Cardiac fibroblast (primary cell): ENCODE measurements at regions not wholly inside any gene's neighbourhood (a gene's known extent, or its start where the extent isn't known, plus 50 kb on each side); places are given as distances from the start of the nearest gene placed in this dataset.
"Not testable (repeated sequence)": the region's sequence is repeated elsewhere in the genome, so short reads cannot be mapped to it uniquely, and the experiment has no call there.

Source experiments
- DNase-seq, 2 donors: peaks; one replicate each; pipeline versions ENCODE4 v3.0.0 to v3.0.0-alpha.2; 2010; ENCODE audit warnings: low read depth in 2 of 2
- H3K4me3 ChIP-seq, 2 donors: replicated peaks in 1 of 2; 1 replicate in 1 of 2; 2 replicates in 1 of 2; pipeline ENCODE4 v1.5.1; 2011; ENCODE audit warnings: low read depth in 2 of 2, low read length in 2 of 2, mild to moderate bottlenecking in 2 of 2, moderate library complexity in 1 of 2
- TF ChIP-seq, protein P1 (sequence below): IDR thresholded peaks from one replicate; pipeline ENCODE4 v1.5.1; 2011; ENCODE audit warnings: low read depth, mild to moderate bottlenecking, low read length, inconsistent platforms

DNA sequence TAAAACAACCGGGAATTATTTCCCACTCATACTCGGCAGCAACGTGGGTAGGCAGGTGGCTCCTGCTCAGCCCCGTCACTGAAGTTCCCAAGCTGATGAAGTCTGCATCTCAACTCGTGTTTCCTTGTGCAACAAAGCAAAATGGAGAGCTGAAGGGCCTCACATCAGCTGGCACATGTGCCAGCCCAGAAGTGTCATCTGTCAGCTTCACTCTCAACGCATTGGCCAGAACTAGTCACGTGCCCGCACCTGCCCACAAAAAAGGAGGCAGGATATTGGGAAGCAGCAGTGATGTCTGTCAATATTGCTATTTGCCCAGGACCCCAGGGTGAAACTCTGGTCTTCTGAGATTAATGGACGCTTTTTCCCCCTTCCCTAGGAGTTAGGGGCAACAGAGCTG, 344.0 kb downstream of the BCL11B start:
- TF ChIP-seq, protein P1, sequence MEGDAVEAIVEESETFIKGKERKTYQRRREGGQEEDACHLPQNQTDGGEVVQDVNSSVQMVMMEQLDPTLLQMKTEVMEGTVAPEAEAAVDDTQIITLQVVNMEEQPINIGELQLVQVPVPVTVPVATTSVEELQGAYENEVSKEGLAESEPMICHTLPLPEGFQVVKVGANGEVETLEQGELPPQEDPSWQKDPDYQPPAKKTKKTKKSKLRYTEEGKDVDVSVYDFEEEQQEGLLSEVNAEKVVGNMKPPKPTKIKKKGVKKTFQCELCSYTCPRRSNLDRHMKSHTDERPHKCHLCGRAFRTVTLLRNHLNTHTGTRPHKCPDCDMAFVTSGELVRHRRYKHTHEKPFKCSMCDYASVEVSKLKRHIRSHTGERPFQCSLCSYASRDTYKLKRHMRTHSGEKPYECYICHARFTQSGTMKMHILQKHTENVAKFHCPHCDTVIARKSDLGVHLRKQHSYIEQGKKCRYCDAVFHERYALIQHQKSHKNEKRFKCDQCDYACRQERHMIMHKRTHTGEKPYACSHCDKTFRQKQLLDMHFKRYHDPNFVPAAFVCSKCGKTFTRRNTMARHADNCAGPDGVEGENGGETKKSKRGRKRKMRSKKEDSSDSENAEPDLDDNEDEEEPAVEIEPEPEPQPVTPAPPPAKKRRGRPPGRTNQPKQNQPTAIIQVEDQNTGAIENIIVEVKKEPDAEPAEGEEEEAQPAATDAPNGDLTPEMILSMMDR = no peak

DNA sequence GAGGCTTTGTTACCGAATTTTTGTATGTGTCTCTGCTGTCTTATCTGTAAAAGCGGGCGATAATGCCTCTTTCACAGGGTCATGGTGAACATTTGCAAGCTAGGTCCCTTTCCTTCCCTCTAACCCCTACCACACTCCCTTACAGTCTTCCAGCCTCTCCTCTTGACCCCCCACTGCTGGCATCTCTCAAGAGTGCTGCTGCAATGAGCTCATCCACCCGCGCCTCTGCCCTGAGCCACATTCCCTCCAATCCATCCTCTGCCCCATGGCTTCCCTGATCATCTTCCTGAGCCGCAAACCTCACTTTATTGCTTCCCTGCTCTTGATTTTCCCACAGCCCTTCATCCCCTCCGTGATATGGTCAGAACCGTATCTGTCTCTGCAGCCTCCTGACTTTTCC, 343.6 kb downstream of the BCL11B start:
- TF ChIP-seq, protein P1 = no peak
- H3K4me3 ChIP-seq = no peak overlapping the region
- DNase-seq = no peak

More for the DNA sequence above, 344.0 kb downstream of the BCL11B start:
- no peak for DNase-seq
- H3K4me3 ChIP-seq = no peak overlapping the region

DNA sequence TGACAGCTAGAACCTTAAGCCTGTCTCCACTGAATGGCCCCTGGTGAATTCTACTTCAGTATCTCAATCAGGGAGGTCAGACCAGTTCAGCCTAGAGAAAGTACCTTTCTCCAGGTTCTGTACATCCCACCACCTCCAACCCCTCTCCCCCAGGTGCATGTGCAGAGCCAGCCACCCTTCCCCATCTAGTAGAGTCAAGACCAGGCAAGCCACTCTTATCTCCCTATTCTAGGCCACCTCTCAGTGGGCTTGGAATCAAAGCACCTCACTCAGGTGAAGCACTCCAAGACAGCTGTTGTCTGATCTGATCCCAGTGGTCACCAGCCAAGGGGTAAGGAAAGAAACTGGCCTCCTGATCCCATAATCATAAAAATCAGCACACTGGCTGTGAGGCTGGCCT, 340.9 kb downstream of the BCL11B start:
- H3K4me3 ChIP-seq = no peak overlapping the region
- TF ChIP-seq, protein P1 = no peak
- DNase-seq = no peak

DNA sequence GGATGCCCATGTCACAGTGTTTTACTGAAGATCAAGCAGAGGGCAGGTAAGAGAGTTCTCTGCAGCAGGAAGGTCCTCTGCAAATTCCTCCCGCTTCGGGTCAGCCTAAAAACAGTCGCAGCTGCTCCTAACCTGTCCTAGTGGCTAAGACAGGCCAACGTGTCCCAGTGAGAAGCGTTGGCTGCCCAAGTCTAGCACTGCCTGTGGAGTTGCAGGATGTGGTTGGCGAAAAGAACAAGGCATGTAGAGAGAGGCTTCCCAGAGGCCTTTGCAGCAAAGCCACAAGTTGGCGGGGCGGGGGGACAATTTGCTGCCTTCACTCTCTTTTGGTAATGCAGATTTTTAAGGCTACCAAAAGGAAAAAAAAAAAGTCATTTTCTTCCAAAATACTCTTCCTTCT, 340.1 kb downstream of the BCL11B start:
- H3K4me3 ChIP-seq = no peak overlapping the region
- TF ChIP-seq, protein P1 = no peak
- DNase-seq = no peak

DNA sequence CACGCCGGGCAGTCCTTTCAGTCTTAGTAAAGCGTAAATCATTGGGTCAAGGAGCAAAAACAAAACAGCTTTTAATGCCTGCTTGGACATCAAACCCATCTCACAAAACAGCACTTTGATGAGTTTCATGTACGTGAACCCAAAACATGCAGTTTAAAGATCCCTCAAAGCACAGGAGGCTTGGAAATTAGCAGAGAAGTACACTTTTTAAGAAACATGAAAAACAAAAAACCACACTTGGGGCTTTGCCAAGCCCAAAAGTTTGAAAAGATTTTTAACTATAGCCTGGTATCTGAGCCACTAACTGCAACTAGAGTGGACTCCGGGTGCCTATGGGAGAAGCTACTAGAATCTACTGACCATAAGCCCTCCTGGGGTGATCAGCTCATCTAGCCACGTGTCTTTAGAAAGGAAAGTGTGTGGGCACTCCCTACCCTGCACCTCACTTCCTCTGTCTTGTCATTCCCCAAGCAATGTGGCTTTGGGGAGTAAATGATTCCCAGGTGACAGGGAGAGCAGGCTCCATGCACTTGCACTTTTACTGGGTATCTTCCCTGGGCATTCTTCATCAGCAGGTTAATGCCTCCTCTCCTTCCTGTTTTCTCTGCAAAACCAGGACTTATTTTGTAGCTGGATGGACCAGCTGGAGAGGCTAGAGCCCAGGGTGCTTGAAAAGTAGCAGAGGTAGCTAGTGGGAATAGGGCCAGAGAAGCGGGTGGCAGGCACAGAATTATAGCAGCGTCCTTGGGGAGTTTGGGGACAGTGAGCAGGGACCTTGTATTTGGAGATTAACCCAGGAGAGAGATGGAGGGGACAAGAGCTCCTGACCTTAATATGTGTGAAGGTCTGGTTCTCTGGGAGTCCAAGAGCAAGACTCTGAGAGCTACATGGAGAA, 339.3 kb downstream of the BCL11B start:
- H3K4me3 ChIP-seq = no peak overlapping the region
- DNase-seq = no peak

DNA sequence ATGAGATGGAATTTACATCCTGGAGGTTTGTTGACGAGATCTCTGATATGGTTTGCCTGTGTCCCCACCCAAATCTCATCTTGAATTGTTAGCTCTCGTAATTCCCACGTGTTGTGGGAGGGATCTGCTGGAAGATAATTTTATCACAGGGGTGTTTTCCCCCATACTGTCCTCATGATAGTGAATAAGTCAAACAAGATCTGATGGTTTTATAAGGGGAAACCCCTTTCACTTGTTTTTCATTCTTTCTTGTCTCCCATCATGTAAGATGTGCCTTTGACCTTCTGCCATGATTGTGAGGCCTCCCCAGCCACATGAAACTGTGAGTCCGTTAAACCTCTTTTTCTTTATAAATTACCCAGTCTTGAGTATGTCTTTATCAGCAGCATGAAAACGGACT, 337.4 kb downstream of the BCL11B start:
- DNase-seq, H3K4me3 ChIP-seq: not testable (repeated sequence)

More for the DNA sequence above, 339.3 kb downstream of the BCL11B start:
- TF ChIP-seq, protein P1 = no peak

DNA sequence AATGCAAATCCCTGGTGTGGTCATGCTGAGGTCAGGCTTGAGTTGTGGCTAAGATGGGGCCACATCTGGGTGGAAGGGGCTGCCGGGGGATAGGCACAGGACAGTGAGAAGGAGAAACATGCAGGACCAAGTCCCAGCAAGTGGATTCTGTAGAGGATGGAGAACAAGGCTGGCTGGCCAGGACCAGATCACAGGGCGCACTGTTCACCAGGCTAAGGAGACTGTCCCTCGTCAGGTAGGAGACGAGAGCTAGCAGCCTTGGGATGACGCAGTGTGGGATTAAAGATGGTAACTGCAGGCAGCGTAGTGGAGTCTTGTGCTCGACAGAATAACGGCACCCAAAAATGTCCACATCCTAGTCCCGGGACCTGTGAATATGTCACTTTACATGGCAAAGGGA, 336.1 kb downstream of the BCL11B start:
- DNase-seq = no peak
- TF ChIP-seq, protein P1 = no peak
- no peak overlapping the region for H3K4me3 ChIP-seq
